ENCODE measurements at regions not wholly inside any gene's neighbourhood (a gene's known extent, or its start where the extent isn't known, plus 50 kb on each side); places are given as distances from the start of the nearest gene placed in this dataset.

GRCh38 chr2:216756435-216756834 lies 61.1 kb upstream of the IGFBP5 start:
- TF ChIP-seq CTCF (IDR thresholded peaks at IDR 0.05; ENCODE audit: low read depth, low read length) (no peak), POLR2A (IDR thresholded peaks at IDR 0.05; ENCODE audit: extremely low read depth, insufficient read length) (no peak), MAX (IDR thresholded peaks at IDR 0.05; ENCODE audit: low read depth, low read length) (no peak)
